HG03521 (cell line): ENCODE measurements at regions not wholly inside any gene's neighbourhood (a gene's known extent, or its start where the extent isn't known, plus 50 kb on each side); places are given as distances from the start of the nearest gene placed in this dataset.
A peak's percentile ranks its signal among the peaks of the same experiment; 100 is the strongest.

Experiments used
- ATAC-seq: cut with Tn5 transposase; IDR thresholded peaks from one replicate; pipeline ENCODE4 v1.9.1; 2021; ENCODE audit warnings: mild to moderate bottlenecking, moderate library complexity; ENCODE audit not compliant: unreplicated experiment

DNA sequence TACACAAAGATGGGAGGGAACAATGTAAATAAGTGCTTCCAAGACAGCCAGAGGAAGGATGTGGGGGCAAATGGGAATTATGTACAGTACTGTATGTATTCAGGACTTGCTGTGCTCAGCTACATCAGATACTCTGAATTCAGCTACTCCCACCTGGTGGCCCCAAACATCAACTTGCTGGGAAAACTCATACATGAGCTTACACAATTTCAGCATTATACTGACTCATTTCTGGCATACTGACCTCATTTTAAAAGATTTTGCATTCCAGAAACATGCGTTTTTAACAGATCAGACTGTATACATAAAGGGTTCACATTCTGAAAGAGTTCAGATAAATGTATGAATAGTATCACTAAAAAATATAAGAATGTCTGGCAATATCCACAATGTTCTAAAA is 59.7 kb downstream of the GPX5 start:
- no peak for ATAC-seq

DNA sequence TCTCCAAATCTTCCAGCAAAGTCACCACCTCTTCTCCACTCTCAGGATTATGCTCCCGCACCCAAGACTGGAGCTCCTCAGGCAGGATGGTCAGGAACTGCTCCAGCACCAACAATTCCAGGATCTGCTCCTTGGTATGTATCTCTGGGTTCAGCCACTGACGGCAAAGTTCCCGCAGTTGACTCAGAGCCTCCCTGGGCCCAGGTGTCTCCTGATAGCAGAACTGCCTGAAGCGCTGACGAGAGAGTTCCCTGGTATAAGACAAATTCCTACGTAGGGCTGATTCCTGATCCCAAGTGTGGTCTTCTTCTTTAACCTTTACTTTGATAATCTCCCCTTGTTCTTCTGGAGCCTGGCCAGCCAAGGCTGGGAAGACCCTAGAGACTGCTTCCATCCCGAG is 60.6 kb downstream of the GPX5 start:
- ATAC-seq, result no peak

DNA sequence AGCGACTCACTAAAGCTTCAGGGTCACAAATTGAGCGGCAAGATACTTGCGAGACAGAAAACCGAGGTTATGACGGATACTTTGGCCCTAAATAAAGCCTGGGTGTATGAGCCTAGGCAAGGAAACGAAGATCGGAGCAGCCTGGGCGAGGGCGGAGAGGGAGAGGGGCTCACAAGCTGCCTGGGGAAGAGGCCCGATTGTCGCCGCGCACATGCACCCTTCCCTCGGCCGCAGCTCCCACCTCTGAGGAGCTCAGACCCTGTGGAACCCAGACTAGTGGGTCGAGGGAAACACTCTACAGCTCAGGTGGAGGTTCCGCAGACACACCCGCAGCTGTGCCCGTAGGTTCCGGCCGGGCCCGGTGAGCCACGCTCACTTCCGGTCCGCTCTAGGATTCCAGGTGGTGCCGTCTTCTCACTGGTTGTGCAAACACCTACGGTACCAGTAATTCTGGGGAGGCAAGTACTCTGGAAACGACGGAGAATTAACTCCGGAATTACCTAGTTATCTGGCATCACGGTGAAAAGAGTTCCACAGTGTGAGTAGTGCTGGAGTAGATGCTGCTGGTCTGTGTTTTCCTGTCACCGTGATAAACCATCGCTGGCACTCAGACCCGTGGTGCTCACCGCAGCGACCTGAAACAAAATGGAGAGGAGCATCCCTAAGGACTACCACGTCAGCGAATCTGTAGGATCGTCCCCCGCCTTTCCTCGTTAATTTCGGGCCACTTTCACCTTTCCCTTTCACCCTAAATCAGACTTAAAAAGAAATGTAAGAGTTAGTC is 61.5 kb downstream of the GPX5 start:
- ATAC-seq, result peak; percentile 73

DNA sequence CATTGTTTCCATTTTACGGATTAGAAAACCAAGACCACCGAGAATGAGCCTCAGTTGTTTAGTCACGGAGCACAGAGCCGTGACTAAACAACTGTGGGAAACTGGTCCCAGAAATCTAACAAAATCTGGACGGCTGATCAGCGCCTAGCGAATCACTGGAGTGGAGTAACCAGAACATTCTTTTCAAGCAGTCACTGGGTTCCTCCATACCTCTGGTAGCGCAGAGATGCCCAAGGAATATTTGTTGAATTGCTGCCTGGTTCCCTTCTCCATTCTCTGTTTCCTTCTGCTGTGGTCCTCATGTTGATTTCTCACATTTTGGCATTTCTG is 62.0 kb downstream of the GPX5 start:
- no peak for ATAC-seq

DNA sequence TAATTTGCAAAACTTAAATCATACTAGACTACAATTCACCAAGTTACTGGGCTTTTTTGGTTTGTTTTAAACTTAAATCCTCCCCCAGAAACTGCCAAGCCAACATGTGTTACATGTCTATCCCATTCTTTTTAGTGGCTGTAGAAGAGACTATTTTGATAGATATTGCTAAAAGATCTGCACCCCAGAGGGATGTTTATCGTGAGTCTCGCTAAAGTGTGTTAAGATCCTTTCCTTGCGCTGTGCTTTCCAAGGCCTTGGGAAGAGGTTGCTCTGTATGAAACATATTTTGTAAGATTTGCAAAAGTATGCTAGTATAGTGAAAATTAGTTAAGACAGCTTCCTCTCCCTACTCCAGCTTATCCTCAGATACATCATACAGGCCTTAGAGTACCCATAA is 63.0 kb downstream of the GPX5 start:
- no peak for ATAC-seq

DNA sequence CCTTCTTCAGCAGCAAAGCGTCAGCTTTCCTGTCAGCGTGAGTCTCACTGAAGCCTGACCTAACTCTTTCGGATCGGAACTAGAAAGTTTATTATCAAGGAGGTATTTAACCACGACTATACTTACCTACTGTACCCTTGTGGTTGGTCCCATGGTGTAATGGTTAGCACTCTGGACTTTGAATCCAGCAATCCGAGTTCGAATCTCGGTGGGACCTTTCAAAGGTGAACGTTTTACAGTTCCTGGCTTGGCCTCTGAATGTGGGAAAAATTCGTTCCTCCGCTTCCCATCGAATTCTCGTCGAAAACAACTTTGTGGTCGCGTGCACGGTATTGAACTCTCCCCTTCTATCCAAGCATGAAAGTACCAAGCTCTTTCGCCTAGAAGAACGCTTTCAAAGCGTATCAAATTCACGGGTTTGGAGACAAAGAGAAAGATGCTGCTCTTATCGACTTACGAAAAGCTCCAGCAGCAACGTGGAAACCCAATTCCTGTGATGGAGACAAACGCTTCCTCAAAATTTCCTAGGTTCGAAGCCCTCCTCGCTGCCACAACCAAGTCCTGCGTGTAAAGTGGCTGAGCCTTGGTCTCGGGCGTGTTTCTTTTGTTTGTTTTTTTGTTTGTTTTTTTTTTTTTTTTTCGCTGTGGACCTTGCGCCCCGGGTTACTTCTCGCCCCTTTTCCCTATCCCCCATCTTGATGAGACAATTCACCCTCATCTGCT is 63.7 kb downstream of the GPX5 start:
- ATAC-seq, result no peak

DNA sequence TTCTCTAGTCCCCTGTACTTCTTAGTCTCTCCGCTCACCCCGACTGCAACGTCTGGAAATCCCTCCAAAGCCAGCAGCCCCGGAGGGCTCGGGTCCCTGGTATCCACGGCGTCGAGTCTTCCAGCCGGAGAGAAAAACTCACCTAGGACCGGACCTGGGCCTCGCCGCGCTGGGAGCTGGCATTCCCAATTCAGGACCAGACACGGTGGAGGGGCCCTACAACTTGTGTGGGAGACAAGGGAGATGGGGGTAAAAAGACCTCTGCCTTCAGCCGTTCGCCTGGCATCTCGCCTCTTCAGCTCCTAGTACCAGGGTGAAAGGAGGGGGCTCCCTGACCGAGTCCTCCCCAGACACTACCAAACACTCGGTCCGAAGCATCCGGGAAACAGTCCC is 64.3 kb downstream of the GPX5 start:
- ATAC-seq, result no peak

DNA sequence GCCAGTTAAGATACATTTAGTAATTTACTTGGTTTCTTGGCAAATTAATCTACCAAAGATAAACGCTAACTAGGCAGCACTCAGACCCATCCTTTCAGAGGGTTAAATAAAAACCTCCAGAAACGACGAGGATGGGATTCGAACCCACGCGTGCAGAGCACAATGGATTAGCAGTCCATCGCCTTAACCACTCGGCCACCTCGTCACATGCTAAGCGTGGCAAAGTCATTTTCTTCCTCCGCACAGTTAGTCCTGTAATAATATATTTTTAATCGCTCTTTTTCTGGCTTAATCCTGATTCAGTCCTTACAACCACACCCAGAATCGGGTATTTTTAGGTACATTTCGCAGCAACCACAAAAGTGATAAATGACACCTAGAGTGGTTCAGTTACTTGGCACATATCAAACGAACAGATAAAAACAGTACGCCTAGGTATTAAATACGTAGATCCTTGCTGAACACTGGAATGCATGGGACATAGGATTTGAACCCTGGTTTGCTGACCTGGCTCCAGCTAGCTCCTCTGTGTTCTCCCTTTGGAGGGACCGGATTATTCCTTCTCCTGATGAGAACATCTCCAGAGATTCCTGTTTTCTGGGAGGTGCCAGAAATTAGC is 71.6 kb downstream of the GPX5 start:
- ATAC-seq, result no peak

DNA sequence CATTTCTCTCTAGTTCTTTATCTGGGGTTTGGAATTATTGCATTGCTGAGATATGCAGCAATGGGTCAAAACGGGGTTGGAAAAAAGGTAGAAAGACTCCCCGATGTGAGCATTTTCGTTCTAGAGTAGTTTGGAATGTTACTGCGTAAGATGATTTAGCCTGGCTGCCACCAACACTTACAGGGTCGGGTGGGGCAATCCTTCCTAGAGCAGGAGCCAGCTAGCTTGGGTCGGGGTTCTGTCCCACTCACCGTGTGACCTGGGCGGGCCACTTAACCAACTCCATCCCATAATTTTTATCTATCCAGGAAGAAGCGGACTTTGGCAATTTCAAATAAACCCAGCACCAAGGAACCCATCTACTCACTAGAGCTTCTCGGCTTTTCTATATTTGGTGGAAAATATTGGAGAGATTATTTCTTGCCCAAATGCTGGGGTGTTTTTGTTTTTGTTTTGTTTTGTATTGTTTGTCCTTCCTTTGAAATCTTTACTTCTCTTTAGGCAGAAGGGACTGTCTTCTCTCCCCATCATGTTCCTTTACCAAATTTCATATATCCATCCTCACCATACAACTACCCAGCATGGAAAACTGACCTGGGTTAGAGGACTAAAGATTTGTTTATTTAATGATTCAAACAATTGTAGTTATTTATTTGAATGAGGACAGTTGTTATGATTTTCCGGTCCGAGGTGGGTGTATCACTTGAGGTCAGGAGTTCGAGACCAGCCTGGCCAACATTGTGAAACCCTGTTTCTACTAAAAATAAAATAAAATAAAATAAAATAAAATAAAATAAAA is 72.4 kb downstream of the GPX5 start:
- no peak for ATAC-seq

DNA sequence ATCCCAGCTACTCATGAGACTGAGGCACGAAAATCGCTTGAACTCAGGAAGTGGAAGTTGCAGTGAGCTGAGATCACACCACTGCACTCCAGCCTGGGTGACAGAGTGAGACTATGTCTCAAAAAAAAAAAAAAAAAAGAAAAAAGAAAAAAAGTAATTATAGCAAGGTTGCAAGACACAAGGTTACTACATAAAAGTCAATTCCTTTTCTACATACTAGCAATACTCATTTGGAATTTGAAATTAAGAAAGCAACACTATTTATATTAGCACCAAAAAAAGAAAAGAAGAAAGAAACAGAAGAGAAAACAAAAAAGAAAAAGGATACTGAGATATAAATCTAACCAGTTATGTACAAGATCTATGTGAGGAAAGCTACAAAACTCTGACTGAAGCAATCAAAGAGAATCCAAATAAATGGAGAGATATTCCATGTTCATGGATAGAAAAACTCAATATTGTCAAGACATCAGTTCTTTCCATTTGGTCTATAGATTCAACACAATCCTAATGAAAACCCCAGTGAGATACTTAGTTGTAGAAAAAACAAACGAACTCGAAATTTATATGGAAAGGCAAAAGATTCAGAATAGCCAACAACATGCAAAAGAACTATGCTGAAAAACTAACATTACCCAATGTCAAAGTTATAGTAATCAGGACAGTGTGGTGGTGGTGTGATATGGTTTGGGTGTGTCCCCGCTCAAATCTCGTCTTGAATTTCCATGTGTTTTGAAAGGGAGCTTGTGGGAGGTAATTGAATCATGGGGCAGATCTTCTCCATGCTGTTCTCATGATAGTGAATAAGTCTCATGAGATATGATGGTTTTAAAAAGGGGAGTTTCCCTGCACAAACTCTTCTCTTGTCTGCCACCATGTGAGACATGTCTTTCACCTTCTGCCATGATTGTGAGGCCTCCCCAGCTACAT is 73.3 kb downstream of the GPX5 start:
- ATAC-seq, result no peak

DNA sequence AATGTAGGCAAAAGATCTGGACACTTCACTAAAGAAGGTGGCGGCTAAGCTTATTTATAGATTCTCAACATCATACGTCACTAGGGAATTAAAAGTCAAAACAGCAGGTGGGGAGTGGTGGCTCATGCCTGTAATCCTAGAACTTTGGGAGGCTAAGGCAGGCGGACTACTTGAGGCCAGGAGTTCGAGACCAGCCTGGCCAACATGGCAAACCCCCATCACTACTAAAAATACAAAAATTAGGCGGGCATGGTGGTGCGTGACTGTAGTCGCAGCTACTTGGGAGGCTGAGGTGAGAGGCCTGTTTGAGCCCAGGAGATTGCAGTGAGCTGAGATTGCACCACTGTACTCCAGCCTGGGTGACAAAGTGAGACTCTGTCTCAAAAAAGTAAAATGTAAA is 74.6 kb downstream of the GPX5 start:
- ATAC-seq, result no peak

DNA sequence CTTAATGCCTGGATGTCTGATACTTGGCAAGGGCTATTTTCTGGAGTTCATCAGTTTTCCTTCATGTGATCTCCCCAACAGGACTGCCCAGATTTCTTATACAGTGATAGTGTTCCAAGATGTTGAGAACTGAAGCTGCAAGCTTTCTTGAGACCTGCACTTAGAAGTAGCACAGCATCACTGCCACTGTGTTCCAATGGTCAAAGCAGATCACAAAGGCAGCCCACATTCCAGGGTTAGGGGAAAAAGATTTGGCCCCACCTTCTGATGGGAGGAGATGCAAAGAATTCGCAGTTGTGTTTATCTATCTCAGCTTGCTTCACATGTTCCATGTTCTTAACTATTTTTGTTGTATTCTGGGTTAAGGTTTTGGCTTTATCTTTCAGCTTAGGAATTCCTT is 78.2 kb downstream of the GPX5 start:
- ATAC-seq, result no peak

DNA sequence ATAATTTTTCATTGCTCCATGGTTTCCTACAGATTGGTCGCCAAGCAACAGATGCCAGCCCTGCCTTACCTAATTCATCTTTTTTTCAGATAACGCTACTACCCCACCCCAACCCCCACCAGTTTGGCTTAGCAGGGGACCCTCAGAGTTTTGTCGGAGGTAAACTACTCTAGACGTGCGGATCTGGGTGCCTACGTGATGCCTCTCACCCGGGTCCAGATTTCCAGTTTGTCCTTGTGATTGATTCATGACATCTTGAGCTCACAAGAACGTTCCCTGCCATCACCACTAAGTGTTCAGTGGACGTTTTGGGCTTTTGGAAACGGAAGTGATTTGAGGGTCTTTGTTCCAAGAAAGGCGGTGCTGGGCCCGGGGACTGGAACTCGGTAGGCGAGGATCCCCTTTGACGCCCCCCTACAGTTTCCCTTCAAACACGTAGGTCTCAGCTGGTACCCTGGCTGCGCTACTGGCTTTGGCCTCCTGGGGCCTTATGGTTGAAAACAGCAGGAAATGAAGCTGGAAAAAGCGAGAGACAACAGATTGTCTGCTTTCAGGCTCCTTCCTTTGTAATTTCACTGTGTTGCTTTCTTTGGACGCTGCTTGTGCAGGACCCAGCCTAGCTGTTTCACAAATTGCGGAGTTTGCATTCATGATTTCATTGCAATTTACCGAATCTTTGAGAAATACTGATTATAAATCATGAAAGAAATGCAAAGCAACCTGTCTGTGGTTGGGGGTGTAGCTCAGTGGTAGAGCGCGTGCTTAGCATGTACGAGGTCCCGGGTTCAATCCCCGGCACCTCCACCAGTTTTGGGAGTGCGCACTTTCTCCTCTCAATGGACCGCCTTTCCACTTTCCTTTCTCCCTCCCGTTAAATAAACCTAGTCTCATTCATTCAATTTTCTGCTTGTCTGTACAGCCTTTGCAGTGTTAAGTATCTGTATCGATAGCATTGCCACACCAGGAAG is 81.0 kb downstream of the GPX5 start:
- ATAC-seq, result no peak

DNA sequence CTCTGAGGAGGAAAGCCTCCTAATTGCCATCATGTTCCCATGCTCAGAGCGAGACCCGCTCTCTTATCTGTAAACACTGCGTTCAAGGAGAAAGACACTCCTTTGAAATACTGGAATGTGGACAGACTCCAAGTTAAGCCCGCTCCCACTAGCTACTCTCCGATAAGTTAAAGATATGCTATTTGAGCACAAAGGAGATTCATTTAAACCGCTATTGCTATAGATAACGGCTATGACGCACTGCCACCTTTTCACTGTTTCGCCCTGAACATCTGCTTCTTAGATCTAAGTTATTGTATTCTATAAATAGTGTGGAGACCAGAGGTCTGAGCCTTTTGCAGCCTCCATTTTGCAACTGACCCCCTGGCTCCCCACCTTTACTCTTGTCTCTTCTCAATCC is 82.3 kb downstream of the GPX5 start:
- ATAC-seq, result no peak

DNA sequence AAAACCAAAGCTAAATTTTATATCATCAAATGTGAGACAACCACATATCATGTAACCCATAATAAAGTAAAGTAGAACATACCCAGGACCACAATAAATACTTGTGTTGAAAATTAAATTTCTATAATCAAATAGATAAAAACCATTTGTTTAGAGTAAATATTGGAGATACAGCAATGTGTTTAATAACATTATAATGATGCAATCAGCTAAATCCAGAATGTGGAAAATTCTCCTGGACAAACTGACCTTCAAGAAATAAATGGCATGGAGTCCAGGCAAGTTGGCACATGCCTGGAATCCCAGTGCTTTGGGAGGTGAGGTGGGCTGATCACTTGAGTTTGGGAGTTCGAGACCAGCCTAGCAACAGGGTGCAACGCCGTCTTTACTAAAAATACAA is 84.0 kb downstream of the GPX5 start:
- ATAC-seq, result no peak

DNA sequence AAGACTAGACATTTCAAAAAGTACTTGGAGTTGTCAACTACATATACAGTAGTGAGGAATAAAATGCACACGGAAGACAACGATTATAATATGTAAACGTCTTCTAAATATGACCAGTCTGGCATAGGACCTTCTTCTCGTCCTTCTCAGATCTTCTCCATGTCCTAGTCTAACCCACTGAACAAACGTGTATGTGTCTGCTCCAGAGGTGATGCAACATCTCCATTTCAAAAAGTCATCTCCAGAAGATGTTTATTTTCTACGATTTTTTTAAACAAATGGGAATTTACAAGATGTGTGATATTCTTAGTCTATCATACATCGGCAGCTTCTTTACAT is 89.9 kb downstream of the GPX5 start:
- ATAC-seq, result no peak

DNA sequence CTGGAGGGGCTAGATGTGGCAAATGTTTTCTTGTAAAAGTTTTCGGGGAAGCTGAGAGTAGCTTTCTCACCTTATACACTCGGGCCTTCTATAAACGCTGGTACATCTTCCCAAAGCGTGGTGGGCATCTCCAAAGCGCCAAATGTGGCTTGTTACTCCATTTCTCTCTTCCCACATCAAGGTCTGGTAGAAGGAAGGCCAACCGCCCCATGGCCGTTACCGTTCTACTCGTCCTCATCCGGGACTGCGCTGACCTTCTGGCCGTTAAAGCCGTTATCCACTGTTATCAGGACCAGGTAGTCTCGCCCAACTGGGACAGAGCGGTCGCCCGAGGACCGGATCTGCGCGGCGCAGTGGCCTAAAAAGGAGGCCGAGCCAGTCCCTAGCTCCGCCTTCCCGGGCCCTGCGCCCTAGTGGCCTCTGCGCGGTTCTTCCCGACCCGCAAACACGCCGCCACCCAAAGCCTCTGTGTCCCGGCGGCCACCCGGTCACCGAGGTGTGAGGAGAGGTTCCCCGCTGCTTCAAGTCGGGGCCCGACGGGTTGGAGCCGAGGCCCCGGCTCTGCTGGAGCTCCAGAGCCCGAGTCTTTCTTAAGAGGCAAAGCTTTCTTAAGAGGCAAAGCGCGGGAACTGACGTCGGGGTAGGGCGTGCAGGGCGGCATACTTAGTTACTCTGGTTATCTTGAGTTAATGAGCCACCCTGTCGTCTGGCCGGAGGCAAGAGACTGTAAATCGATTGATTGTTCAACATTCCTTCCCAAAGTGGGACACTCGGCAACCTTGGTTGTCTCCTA is 90.5 kb downstream of the GPX5 start:
- no peak for ATAC-seq

DNA sequence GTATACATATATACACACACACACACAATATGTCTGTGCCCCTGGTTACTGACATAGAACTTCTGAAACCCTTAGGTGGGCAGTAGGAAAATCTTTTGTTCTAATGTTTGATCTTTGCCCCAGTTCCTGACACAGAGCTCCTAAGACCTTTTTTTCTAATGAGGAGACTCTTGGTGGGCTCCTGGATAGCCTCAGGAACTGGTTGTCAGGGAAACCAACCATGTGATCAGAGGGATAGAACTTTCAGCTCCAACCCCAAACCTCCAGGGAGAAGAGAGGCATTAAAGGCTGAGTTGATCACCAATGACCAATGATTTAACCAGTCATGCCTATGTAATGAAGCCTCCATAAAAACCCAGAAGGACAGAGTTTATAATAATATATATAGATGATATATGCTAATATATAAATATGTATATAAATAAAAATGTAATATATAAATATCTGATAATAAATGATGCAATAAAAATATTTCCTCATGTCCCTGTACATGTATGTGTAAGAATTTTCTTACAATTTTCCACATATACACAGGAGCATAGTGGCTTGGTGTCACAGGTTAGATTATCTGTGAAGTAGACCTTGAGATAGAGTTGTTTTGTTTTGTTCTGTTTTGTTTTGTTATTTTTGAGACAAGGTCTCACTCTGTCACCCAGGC is 93.3 kb downstream of the GPX5 start:
- no peak for ATAC-seq
